GM18520 (cell line): ENCODE measurements at regions not wholly inside any gene's neighbourhood (a gene's known extent, or its start where the extent isn't known, plus 50 kb on each side); places are given as distances from the start of the nearest gene placed in this dataset.
"Not testable (repeated sequence)": the region's sequence is repeated elsewhere in the genome, so short reads cannot be mapped to it uniquely, and the experiment has no call there.

Experiments used
- ATAC-seq: cut with Tn5 transposase; IDR thresholded peaks from one replicate; pipeline ENCODE4 v1.9.1; 2021; ENCODE audit not compliant: unreplicated experiment

DNA sequence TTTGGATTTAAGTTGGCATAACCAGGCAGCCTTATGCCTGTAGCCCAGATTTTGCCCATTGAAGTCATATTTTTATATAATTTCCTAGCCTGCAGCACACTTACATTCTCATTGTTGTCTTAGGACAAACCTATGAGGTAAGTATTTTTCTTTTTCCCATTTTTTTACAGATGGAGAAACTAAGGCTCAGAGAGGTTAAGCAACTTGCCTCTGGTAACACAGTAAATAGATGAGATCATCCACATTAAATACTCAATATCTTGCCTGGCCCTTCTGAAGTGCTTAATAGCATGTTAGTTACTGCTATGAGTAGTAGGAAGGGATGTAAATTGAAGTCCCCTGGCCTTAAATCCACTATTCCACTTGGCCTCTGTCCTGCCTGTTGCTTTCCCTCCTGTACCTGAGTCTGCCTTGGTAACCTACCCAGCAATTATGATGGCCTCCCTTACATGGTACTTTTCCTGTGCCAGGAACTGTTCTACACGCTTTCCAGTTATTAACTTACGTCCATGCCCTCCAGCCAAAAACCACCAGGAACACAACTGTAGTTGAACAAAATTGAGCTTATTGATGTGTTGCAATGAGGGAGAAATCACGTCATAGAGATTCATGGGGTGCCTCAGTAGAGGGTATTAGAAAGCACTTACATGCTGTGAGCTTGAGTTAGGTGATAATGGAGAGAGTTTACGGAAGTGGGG is 111.6 kb upstream of the FGGY start:
- ATAC-seq, result no peak

DNA sequence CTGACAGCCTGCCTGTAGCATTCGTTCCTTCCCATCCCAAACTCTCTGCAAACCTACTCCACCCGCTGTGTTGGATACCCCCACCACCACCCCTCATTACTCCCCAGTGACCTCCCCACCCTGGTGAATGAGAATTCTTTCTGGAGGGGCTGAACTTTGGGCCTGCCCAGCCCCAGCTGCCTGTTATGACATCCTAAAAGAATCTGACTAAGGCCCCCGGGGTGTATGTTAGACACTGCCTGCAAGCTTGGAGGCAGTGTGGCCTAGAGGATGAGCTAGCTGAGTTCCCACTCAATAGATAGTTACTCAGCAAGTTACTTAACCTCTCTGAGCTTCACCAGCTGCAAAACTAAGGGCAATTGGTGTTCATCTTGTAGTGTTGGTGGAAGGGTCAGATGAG is 110.2 kb upstream of the FGGY start:
- no peak for ATAC-seq

DNA sequence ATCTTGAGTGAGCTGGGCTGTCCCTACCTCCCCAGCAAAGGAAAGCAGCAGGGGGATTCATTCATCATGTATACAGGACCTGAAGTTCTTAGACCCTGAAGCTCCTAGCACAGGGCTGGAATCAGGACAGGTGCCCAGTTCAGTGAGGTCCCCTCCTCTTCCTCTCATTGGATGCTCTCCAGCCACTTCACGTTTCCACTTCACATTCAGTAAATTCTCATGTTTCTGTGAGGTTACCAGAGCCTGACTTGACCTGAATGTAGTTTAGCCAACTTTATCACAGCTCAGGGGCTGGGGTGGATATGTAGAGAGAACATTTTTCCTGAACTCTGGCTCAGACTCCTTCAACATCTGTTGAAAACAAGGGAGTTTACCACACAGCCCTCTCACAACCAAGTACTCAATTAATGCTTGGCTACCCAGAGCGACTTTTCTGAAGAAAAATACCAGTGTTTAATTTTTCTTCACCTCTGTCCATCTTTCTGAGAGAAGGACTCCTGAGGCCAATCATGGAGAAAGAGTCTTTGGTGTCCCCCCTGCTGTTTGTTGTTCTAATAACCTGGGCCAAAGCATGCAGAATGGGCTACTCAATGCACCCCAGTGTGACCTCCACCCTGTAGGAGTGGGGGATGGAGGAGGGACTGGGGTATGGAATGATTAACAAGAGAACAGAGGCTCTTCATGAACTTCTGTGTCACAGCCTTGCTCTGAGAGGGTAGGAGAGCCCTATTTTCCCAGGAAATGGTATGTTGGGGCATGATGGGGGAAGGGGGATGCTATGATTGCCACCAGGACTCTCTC is 108.3 kb upstream of the FGGY start:
- no peak for ATAC-seq

DNA sequence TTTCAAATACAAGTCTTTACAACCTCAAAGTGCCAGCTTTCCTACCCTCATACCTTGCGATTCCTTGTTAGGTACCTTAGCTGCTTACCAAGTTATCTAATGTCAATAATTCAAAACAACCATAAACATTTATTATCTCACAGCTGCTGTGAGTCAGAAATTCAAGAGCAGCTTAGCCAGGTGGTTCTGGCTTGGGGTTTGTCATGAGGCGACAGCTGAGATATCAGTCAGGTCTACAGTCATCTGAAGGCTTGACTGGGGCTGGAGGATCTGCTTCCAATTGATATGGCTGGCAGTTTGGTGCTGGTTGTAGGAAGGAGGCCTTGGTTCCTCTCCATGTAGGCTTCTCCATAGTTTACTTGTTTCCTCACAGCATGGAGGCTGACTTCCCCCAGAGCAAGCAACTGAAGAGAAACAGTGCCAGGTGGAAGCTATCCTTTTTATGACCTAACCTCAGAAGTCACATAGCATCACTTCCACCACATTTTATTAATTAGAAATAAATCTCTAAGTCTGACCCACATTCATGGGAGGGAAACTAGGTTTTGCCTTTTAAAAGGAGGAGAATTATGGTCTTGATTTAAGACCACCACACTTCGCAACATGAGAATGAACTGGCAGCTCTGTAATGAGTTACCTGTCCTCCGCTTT is 103.3 kb upstream of the FGGY start:
- no peak for ATAC-seq

DNA sequence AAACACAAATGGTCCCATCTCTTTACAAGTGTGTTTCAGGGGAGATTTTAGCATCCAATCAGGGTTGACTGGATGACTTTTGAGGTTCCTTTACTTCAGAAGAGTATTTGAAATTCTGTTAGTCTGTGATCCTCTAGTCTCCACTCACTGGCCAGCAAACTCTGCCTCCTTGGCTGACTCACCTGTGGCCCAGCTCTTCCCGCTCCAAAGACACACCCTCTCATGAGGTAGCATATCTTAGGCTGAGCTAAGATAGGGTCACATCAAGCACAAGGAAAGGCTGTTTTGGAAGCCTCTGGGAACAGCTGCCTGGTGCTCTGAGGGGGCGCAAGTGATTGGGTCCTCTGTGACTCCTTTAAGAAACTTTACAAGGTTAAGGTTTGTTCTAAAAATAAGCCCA is 102.3 kb upstream of the FGGY start:
- no peak for ATAC-seq

DNA sequence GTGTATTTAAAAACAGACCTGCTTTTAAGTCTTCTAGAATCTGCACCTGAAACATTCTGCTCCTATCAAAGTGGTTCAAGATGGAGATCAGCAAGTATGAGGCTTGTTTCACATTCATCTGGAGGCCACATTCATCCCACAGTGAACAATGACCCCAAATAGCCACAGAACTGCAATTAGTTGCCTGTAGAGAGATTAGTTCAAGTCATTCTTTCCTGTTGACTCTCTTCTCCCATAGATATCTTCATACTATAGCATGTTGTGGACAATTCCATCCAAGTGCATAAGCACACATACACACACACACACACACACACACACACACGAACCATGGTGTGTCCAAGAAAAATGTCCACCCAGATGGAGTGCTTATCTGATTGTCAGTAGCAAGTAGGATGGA is 101.7 kb upstream of the FGGY start:
- ATAC-seq, result no peak

DNA sequence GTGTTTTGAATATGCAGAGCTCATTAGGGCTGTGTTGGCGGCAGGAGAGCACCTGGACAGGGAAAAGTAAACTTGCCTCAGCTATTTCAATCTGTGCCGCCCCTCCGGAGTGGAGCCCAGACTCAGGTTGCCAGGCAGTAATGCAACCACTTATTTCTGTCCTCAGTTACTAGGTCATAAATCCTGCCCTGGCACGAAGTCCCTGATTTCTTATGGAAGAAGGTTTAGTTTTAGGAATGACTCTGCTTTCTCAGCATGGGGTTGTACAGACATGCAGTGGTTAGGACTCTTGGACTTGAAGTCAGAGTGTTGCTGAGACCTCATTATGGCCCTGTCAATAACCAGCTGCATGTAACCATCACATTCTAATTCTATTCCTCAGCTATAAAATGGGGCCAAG is 98.3 kb upstream of the FGGY start:
- ATAC-seq, result no peak

DNA sequence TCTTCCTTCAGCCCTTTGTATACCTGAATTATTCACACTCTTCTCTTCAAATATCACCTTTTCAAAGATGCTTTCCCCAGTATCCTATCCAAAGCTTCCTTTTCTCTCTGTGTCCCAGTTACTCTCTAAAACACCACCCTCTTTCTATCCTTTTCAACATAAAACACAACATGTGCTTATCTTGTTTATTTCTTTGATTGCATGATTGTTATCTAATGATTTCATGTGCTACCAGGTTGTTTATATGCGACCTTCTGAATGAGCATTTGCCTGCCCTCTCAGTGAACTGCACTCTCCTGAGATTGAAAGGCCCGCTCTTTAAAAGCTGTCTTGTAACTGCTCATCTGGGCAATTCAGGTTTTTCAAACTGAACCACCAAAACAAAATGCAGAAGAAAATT is 97.7 kb upstream of the FGGY start:
- no peak for ATAC-seq

DNA sequence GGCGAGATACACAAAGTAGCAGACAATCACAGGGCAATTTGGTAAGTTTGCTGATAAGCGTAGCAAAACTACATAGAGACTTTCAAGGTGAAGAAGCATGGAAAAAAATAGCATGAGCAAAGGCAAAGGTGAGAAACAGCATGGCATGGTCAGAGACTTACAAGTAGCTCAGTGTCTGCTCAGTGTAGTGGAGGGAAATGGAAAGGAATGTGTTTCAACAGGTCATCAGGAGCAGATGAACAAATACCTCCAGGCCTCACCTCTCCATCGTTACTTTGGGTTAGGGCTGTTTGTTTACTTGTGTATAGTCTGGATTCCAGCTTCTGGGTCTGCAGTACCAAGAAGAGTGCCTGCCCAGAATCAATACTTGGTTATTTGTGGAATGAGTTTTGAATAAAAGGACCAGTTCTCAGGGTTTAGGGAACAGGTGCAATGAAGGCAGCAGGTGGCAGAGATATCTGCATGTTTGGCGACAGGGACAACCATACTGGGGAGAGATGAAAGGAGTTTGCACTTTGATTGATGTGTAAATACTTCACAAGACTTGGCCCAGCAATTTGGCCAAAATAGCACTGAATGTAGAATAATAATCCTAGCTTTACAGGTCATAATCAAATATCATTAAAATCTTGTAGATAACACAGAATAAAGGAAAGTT is 97.0 kb upstream of the FGGY start:
- no peak for ATAC-seq

DNA sequence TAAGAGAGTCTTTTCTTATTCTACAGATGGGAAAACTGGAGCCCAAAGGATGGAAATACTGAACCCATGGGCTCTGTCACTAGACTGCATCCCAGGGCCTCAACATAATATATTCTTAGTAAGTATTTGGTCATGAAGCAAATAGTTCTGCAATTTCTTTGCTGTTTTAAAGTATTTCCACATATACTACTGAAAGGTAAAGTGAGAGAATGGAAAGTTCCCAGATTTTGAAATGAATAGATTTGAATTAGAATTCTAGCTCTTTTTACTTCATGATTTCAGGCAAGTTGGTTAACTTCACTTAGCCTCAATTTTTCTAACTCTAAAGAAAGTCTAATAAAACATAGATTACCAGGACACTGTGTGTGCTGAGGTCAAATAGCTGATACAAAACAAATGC is 95.6 kb upstream of the FGGY start:
- no peak for ATAC-seq

DNA sequence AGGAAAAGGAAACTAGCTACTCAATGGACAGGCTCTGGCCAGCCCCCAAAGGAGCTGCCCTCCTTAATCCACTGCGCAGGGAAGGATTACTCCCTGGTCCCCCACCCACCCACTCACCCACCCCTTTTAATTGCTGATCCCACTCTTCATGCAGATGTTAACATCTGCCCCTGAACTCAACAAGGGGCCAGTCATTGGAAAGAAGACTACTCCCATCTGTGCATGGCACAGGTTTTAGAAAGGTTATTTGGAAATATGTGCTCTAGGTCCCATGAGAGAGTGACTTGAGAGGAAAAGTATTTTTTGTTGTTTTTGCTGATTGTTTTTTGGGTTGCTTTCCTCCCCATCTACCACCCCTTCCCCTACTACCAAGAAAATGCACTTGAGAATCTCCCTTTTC is 94.4 kb upstream of the FGGY start:
- ATAC-seq, result no peak

DNA sequence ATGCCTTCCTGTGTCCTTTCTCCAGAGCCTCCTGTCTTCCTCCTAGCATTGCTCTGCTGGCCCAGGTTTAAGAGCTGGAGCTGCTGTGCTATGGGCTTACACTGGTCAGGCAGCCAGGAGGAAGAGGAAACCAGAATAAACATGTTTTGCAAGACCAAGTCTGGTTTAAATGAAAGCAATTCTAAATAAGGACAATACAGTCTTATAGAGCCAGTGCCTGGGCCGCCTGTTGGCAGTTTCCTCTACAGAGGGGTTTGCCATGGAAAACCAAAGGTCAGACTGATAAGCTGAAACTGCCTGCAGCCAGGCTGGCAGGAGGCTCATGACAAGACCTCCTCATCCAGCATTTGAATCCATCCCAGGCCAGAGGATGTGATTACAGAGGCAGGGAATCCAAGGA is 92.9 kb upstream of the FGGY start:
- ATAC-seq, result no peak

DNA sequence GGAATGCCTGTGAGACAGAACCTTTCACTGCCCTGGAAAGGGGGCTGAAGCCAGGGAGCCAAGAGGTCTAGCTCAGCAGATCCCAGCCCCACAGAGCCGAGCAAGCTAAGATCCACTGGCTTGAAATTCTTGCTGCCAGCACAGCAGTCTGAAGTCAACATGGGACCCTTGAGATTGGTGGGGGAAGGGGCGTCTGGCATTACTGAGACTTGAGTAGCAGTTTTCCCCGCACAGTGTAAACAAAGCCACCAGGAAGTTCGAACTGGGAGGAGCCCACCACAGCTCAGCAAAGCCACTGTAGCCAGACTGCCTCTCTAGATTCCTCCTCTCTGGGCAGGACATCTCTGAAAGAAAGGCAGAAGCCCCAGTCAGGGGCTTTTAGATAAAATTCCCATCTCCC is 90.3 kb upstream of the FGGY start:
- ATAC-seq, result not testable (repeated sequence)

DNA sequence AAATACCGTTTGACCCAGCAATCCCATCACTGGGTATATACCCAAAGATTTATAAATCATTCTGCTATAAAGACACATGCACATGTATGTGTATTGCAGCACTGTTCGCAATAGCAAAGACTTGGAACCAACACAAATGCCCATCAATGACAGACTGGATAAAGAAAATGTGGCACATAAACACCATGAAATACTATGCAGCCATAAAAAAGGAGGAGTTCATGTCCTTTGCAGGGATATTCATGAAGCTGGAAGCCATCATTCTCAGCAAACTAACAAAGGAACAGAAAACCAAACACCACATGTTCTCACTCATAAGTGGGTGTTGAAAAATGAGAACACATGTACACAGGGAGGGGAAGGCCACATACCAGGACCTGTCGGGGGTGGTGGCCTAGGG is 86.5 kb upstream of the FGGY start:
- ATAC-seq, result not testable (repeated sequence)

DNA sequence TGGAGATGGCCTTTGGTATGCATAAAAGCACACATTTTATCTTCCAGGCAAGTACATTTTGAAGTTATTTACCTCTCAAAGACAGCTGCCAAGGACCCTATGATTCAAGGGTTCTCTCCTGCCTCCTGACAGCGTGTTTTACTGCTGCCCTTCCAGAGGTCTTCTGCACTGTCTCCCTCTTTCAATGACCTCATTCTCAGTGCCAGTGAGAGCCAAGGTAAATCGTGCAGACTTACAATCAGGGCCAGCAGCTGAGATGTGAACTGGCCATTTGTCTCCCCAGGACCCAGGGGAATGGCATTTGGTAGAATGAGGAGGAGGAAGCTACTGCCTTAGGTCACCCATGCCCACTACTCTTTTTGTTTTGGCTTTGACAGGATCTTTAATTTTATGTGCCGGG is 84.2 kb upstream of the FGGY start:
- ATAC-seq, result no peak

DNA sequence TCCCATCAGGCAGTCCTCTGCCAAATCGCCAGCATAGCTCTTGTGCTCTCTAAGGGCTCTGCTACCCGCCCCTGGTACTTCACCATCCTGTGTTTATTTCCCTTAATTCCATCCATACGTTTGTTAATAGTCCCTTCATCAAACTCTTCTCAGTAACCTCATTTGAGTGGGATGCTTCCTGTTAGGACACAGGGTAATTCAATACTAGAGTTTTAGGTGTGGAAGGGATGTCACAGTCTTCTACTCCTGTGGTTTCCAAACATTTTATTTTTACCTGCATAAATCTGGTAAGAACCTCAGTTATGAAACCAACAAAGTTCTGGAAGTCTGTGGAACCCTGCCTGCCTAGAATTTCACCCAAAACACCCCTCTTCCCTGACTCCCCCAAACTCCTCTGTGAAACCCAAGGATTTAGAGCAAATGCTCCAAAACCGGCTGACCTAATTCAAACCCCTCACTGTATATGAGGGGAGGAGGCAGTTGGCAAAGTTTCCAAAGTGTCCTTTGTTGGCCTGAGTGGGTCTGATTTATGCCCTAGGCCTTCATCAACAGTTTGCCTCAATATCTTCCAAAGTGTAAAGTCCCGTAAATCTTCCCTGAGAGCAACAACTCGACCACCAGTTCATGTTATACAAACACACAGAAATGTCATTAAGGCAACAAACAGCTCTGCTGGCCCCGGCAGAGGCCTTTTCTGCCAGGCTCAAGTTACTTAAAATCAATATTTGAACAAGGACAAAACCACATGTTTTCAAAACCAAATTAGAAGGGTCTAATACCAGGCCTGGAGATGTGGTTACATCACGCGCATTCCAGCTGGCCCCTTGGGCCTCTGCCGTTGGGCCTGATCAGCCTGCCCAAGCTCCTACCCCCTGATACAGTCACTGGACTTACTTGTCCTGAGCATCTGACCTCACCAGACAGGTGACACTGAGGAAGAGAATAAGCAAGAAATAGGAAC is 82.4 kb upstream of the FGGY start:
- no peak for ATAC-seq

DNA sequence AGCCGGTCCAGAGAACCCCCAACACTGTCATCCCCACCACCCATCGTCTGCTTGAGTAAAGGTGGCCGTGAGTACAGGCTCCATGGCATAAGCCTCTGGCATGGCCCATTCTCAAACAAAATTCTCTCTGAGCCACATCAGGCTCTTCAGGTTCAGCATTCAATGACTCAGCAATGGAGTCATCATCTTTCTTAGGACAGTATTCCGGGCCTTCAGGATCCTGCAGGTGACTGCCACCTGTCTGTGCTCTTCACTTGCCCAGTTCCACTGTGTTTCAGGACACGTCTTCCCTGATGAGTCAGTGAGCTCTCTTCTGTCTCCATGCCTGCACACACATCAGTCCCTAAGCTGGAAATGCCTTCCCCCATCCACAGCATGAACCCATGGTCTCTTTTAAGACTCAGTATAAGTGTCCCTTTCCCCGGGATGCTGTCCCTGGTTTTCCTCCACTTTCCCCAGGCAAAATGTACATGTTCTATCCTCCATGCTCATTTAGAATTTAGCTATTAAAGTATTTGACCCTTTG is 81.1 kb upstream of the FGGY start:
- no peak for ATAC-seq

DNA sequence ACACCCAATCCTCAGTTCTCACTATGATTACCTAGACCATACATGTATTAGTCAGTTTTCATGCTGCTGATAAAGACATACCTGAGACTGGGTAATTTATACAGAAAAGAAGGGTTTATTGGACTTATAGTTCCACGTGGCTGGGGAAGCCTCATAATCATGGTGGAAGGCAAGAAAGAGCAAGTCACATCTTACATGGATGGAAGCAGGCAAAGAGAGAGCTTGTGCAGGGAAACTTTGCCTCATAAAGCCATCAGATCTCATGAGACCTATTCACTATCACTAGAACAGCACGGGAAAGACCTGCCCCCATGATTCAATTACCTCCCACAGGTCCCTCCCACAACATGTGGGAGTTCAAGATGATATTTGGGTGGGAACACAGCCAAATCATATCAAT is 79.5 kb upstream of the FGGY start:
- ATAC-seq, result not testable (repeated sequence)

DNA sequence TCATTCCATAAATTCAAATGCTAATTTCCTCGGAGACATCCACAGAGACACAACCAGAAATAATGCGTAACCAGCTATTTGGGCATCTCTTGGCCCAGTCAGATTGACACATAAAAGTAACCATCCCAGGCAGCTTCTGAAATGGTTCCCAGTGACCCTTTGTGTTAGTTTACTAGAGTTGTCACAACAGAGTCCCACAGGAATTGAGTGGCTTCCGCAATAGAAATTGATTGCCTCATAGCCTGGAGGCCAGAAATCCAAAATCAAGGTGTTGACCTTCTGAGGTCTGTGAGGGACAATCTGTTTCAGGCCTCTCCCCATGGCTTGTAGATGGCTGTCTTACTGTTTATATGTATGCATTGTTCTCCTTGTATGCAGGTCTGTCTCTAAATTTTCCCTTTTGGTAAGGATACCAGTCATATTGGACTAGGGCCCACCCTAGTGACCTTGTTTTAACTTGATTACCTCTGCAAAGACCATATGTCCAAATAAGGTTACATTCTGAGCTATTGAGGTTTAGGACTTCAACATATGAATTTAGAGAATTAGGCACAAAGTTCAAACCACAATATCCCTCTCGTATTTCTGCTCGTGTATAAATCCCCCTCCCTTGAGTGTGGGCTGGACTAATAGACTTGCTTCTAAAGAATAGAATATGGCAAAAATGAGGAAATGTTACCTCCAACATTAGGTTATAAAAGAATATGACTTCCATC is 78.2 kb upstream of the FGGY start:
- no peak for ATAC-seq

DNA sequence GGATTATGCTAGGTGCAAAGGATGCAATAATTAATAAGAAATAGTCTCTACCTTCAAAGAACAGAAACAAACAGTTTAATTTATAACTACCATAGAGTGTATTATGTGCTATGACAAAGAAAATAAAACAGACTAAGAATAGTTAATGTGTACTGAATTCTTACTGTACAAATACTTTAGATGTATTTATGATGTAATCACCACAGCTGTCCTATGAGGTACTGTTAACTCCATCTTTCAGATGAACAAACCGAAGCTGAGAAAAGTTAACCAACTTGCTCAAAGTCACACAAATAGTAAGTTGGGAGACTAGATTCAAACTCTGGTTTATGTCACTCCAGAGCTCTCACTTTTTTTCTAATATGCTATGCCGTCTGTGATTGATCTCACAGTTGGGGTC is 77.0 kb upstream of the FGGY start:
- no peak for ATAC-seq
